Endodermal cell (in vitro differentiated cells): ENCODE measurements at regions not wholly inside any gene's neighbourhood (a gene's known extent, or its start where the extent isn't known, plus 50 kb on each side); places are given as distances from the start of the nearest gene placed in this dataset.

Experiments
- DNase-seq: peaks from one replicate; pipeline ENCODE4 v3.0.0-alpha.2; 2017
- H3K27ac ChIP-seq: 2 replicates; pipeline ENCODE4 v1.5.1; 2013; ENCODE audit warnings: mild to moderate bottlenecking, low read depth, low read length, moderate library complexity
- H3K27me3 ChIP-seq: 2 replicates; pipeline ENCODE4 v1.6.1; 2013; ENCODE audit warnings: mild to moderate bottlenecking, low read length, moderate library complexity; ENCODE audit not compliant: insufficient read depth, control insufficient read depth, poor library complexity, severe bottlenecking
- H3K36me3 ChIP-seq: 2 replicates; pipeline ENCODE4 v1.7.0; 2013; ENCODE audit warnings: mild to moderate bottlenecking, low read length, moderate library complexity; ENCODE audit not compliant: control insufficient read depth, insufficient read depth
- H3K4me1 ChIP-seq: one replicate; pipeline ENCODE4 v1.7.0; 2013; ENCODE audit warnings: low read length; ENCODE audit not compliant: control insufficient read depth, insufficient read depth
- H3K4me3 ChIP-seq: 2 replicates; pipeline ENCODE4 v1.5.1; 2013; ENCODE audit warnings: mild to moderate bottlenecking, low read length, moderate library complexity
- H3K9ac ChIP-seq: 2 replicates; pipeline ENCODE4 v1.6.1; 2013; ENCODE audit warnings: mild to moderate bottlenecking, low read length, moderate library complexity; ENCODE audit not compliant: poor library complexity, severe bottlenecking; ENCODE audit errors: extremely low read depth
- H3K9me3 ChIP-seq: 2 replicates; pipeline ENCODE4 v1.6.1; 2013; ENCODE audit warnings: mild to moderate bottlenecking, low read length, moderate library complexity; ENCODE audit not compliant: control insufficient read depth
- H3K27ac Mint-ChIP-seq: 2 replicates; pipeline ENCODE4 v1.8.0; 2020; ENCODE audit warnings: mixed read lengths
- H3K27me3 Mint-ChIP-seq: 2 replicates; pipeline ENCODE4 v1.8.0; 2021; ENCODE audit warnings: mild to moderate bottlenecking, mixed read lengths; ENCODE audit not compliant: insufficient read depth
- H3K36me3 Mint-ChIP-seq: 2 replicates; pipeline ENCODE4 v1.8.0; 2020; ENCODE audit warnings: low read depth, mixed read lengths
- H3K4me1 Mint-ChIP-seq: 2 replicates; pipeline ENCODE4 v1.8.0; 2020; ENCODE audit warnings: mixed read lengths
- H3K4me3 Mint-ChIP-seq: 2 replicates; pipeline ENCODE4 v1.8.0; 2020; ENCODE audit warnings: mild to moderate bottlenecking, moderate library complexity, mixed read lengths
- H3K9me3 Mint-ChIP-seq: 2 replicates; pipeline ENCODE4 v1.8.0; 2020; ENCODE audit warnings: mild to moderate bottlenecking, mixed read lengths
- CTCF ChIP-seq: fragments of 200-600 bp; sonication (generic); conservative IDR thresholded peaks from 2 replicates; pipeline ENCODE4 v1.5.0; 2021; ENCODE audit warnings: antibody characterized with exemption, mild to moderate bottlenecking
- WGBS, 2 experiments: methylation state at CpG; one replicate each; pipeline versions ENCODE4 v1.1.5 to v1.1.7; 2013; ENCODE audit warnings: missing lambda C conversion rate in 2 of 2, mixed read lengths in 1 of 2; ENCODE audit not compliant: insufficient coverage in 1 of 2, insufficient read length in 1 of 2; 5-methylcytosine and 5-hydroxymethylcytosine counted together

- no peak overlapping the region for H3K4me3 ChIP-seq
- no peaks in the 10 kb centered on the region for H3K27me3 ChIP-seq
- Mint-ChIP-seq H3K4me3 (no peak overlapping the region), H3K4me1 (peaks cover 14% of the 10 kb centered on the region), H3K27me3 (no peaks in the 10 kb centered on the region), H3K27ac (no peak overlapping the region), H3K36me3 (no peaks in the 10 kb centered on the region), H3K9me3 (no peaks in the 10 kb centered on the region)
- no peak overlapping the region for H3K9ac ChIP-seq
- no peak for TF ChIP-seq CTCF
- 94 to 97% methylated on average over 3 of the region's 3 CpGs for WGBS, 2 experiments
- H3K27ac ChIP-seq, result no peak overlapping the region
- no peaks in the 10 kb centered on the region for H3K9me3 ChIP-seq
- no peaks in the 10 kb centered on the region for H3K36me3 ChIP-seq
- no peak for DNase-seq
- H3K4me1 ChIP-seq, result peaks cover 7% of the 10 kb centered on the region
These were observed 150.2 kb upstream of the PLEKHG7 start for GRCh38 chr12:92552412-92553108.

- Histone ChIP-seq H3K9ac (no peak overlapping the region), H3K9me3 (no peaks in the 10 kb centered on the region), H3K27ac (no peak overlapping the region), H3K36me3 (no peaks in the 10 kb centered on the region), H3K27me3 (no peaks in the 10 kb centered on the region), H3K4me1 (peaks cover 5% of the 10 kb centered on the region), H3K4me3 (no peak overlapping the region)
- Mint-ChIP-seq H3K27me3 (no peaks in the 10 kb centered on the region), H3K9me3 (no peaks in the 10 kb centered on the region), H3K4me3 (no peak overlapping the region), H3K4me1 (peaks cover 10% of the 10 kb centered on the region), H3K36me3 (no peaks in the 10 kb centered on the region), H3K27ac (no peak overlapping the region)
- TF ChIP-seq CTCF, result no peak
- no peak for DNase-seq
These were observed 150.9 kb upstream of the PLEKHG7 start for GRCh38 chr12:92551853-92552397.

GRCh38 chr12:92551210-92551609, 151.6 kb upstream of the PLEKHG7 start:
- Histone ChIP-seq H3K4me1 (no peaks in the 10 kb centered on the region), H3K36me3 (no peaks in the 10 kb centered on the region), H3K27me3 (no peaks in the 10 kb centered on the region), H3K27ac (no peak overlapping the region), H3K9ac (no peak overlapping the region), H3K4me3 (no peak overlapping the region), H3K9me3 (no peaks in the 10 kb centered on the region)
- H3K27me3 Mint-ChIP-seq, result no peaks in the 10 kb centered on the region
- H3K4me3 Mint-ChIP-seq, result no peak overlapping the region
- no peak overlapping the region for H3K27ac Mint-ChIP-seq
- H3K36me3 Mint-ChIP-seq, result no peaks in the 10 kb centered on the region
- DNase-seq, result no peak
- peaks cover 9% of the 10 kb centered on the region for H3K4me1 Mint-ChIP-seq
- TF ChIP-seq CTCF, result no peak
- H3K9me3 Mint-ChIP-seq, result no peaks in the 10 kb centered on the region
- 95 to 100% methylated on average over 3 of the region's 3 CpGs for WGBS, 2 experiments
